Cardiac muscle cell (in vitro differentiated cells and primary cell): ENCODE measurements at regions not wholly inside any gene's neighbourhood (a gene's known extent, or its start where the extent isn't known, plus 50 kb on each side); places are given as distances from the start of the nearest gene placed in this dataset.

Experiments
- DNase-seq, 2 donors: peaks; one replicate each; pipeline versions ENCODE4 v3.0.0 to v3.0.0-alpha.2; 2010 to 2017; ENCODE audit warnings: low read depth in 1 of 2, low spot score in 1 of 2
- H3K27ac ChIP-seq: fragments of 200-600 bp; sonication (generic); 2 replicates; pipeline ENCODE4 v1.5.1; 2016
- H3K27me3 ChIP-seq: fragments of 200-600 bp; sonication (generic); 2 replicates; pipeline ENCODE4 v1.6.0; 2016; ENCODE audit warnings: control low read depth
- H3K36me3 ChIP-seq: fragments of 200-600 bp; sonication (generic); 2 replicates; pipeline ENCODE4 v1.5.1; 2016; ENCODE audit warnings: control low read depth
- H3K4me1 ChIP-seq: fragments of 200-600 bp; sonication (generic); 2 replicates; pipeline ENCODE4 v1.8.1; 2017; ENCODE audit warnings: low read depth, mild to moderate bottlenecking, mixed run types
- H3K4me3 ChIP-seq: fragments of 200-600 bp; sonication (generic); 2 replicates; pipeline ENCODE4 v1.5.1; 2016; ENCODE audit warnings: mild to moderate bottlenecking
- H3K9me3 ChIP-seq: fragments of 200-600 bp; sonication (generic); 2 replicates; pipeline ENCODE4 v1.5.1; 2017; ENCODE audit warnings: low read depth, mild to moderate bottlenecking, control low read depth
- CTCF ChIP-seq: IDR thresholded peaks from 2 replicates; pipeline ENCODE4 v1.5.1; 2012; ENCODE audit warnings: low read depth, mild to moderate bottlenecking, low read length

GRCh38 chr14:97367278-97367677 is 570.1 kb downstream of the VRK1 start:
- no peaks in the 10 kb centered on the region for H3K36me3 ChIP-seq
- no peaks in the 10 kb centered on the region for H3K27me3 ChIP-seq
- no peak overlapping the region for H3K27ac ChIP-seq
- TF ChIP-seq CTCF = no peak
- no peak overlapping the region for H3K4me3 ChIP-seq
- H3K4me1 ChIP-seq = no peaks in the 10 kb centered on the region
- DNase-seq = no peak
- no peaks in the 10 kb centered on the region for H3K9me3 ChIP-seq

DNA sequence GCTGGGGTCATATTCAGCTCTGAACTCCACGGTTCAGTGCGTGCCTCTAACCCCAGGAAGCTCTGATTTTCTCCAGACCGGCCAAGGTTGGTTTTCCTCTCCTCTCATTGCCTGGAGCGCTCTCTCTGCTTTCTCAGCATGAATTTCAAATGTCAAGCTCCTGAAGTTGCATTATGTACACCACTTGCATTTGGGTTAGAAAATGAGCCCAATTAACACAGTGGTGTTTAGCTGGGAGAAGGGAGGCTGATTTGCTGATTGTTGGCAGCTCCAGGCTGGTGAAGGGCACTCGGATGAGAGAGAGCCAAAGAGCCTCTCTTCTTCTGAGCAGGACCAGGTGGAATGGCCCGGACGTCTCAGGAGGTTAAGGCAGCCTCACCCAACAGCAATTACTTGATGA is 570.9 kb downstream of the VRK1 start:
- Histone ChIP-seq H3K4me3 (no peak overlapping the region), H3K36me3 (no peaks in the 10 kb centered on the region), H3K9me3 (no peaks in the 10 kb centered on the region), H3K27me3 (no peaks in the 10 kb centered on the region), H3K27ac (no peak overlapping the region), H3K4me1 (no peaks in the 10 kb centered on the region)
- DNase-seq = no peak
- no peak for TF ChIP-seq CTCF

GRCh38 chr14:97368900-97369564 is 571.9 kb downstream of the VRK1 start:
- no peaks in the 10 kb centered on the region for H3K9me3 ChIP-seq
- no peaks in the 10 kb centered on the region for H3K36me3 ChIP-seq
- H3K27ac ChIP-seq = no peak overlapping the region
- H3K4me3 ChIP-seq = no peak overlapping the region
- TF ChIP-seq CTCF = no peak
- no peaks in the 10 kb centered on the region for H3K4me1 ChIP-seq
- H3K27me3 ChIP-seq = no peaks in the 10 kb centered on the region
- DNase-seq = no peak

DNA sequence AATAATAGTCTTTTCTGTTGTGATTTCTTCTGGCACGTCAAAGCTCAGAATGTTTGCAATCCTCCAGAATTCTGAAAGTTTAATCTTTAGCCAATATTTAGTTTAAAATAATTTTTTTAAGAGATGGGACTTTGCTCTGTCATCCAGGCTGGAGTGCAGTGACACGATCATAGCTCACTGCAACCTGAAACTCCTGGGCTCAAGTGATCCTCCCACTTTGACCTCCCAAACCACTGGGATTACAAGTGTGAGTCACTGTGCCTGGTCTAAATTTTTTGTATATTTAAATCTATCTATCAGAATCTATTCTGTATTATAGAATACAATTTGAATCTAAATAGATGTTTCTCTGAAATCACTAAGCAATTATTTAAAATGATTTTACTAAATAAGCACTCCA is 572.7 kb downstream of the VRK1 start:
- Histone ChIP-seq H3K9me3 (no peaks in the 10 kb centered on the region), H3K36me3 (no peaks in the 10 kb centered on the region), H3K4me1 (no peaks in the 10 kb centered on the region), H3K27ac (no peak overlapping the region), H3K27me3 (no peaks in the 10 kb centered on the region), H3K4me3 (no peak overlapping the region)
- no peak for TF ChIP-seq CTCF
- no peak for DNase-seq

DNA sequence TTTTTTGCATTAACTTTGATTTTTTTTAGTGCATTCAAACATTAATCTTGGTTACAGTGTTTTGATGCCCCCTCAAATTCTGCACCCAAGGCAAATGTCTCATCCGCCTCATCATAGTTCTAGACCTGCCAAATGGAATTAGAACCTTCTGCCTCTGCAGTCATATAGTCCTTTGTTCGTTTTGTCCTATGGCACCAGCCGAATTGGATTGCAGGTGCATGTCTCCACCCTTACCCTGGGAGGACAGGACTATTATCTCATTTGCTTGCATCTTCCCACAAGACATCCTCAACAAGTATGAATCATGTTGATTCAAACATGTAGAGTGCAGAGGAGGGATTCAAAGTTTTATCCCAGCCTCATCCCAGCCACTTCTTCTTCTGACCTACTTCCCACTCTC is 579.1 kb downstream of the VRK1 start:
- Histone ChIP-seq H3K4me1 (no peaks in the 10 kb centered on the region), H3K9me3 (no peaks in the 10 kb centered on the region), H3K4me3 (no peak overlapping the region), H3K27ac (no peak overlapping the region), H3K27me3 (no peaks in the 10 kb centered on the region), H3K36me3 (no peaks in the 10 kb centered on the region)
- no peak for TF ChIP-seq CTCF
- no peak for DNase-seq
